GM12878 (cell line): ENCODE measurements at regions not wholly inside any gene's neighbourhood (a gene's known extent, or its start where the extent isn't known, plus 50 kb on each side); places are given as distances from the start of the nearest gene placed in this dataset.

ENCODE experiments used
- ATAC-seq: fragments of 200-7000 bp; cut with Tn5 transposase; 3 replicates; pipeline ENCODE4 v1.9.1; 2020; ENCODE audit warnings: mild to moderate bottlenecking, moderate library complexity
- BruUV-seq: library from RNA; stranded (reverse); fragments of 400-500 nt; replicated peaks from 2 replicates; lab custom pipeline; 2021; lab: Mats Ljungman, UMichigan
- CTCF ChIA-PET: fragments of 300-600 bp; sonication (Branson Sonifier 250); formaldehyde crosslinking; extraction: SDS; loops from one replicate; lab custom pipeline; 2021; ENCODE audit warnings: inconsistent platforms; lab: Yijun Ruan, JAX
- POLR2A ChIA-PET: fragments of 350-600 bp; formaldehyde crosslinking; extraction: SDS; loops from one replicate; lab custom pipeline; 2021; ENCODE audit warnings: inconsistent platforms; lab: Charles Lee
- RAD21 ChIA-PET: fragments of 300-600 bp; sonication (Branson Sonifier 250); formaldehyde crosslinking; loops from one replicate; lab custom pipeline; 2023; ENCODE audit warnings: antibody characterized with exemption; ENCODE audit not compliant: unreplicated experiment; lab: Charles Lee
- SMC1A ChIA-PET: fragments of 300-600 bp; sonication (Branson Sonifier 250); formaldehyde crosslinking; loops from one replicate; lab custom pipeline; 2023; ENCODE audit not compliant: unreplicated experiment, uncharacterized antibody; lab: Charles Lee
- DNase-seq: peaks from one replicate; pipeline ENCODE4 v3.0.0-alpha.2; 2011; ENCODE audit warnings: low read depth, low spot score
- FAIRE-seq: peaks from 3 replicates; lab custom pipeline; 2011; peaks lifted over from hg19 to GRCh38; lab: Jason Lieb, UNC
- H2AFZ ChIP-seq: 2 replicates; pipeline ENCODE4 v1.6.0; 2011; ENCODE audit warnings: low read depth, low read length, control low read depth; ENCODE audit not compliant: control insufficient read depth
- H3K27ac ChIP-seq: 2 replicates; pipeline ENCODE4 v1.5.1; 2011; ENCODE audit warnings: control low read depth; ENCODE audit not compliant: control insufficient read depth, insufficient read depth
- H3K27me3 ChIP-seq, 2 experiments: replicated peaks in 1 of 2; 2 replicates each; pipeline versions ENCODE4 v1.6.0 to v1.6.1; 2011; ENCODE audit warnings: low read length in 1 of 2; ENCODE audit not compliant: control insufficient read depth in 2 of 2, insufficient read depth in 2 of 2
- H3K36me3 ChIP-seq, 2 experiments: 2 replicates each; pipeline ENCODE4 v1.5.1; 2011; ENCODE audit warnings: low read length in 1 of 2; ENCODE audit not compliant: control insufficient read depth in 2 of 2, insufficient read depth in 2 of 2
- H3K4me1 ChIP-seq: 2 replicates; pipeline ENCODE4 v1.6.1; 2011; ENCODE audit warnings: mild to moderate bottlenecking, low read length, moderate library complexity, mixed read lengths; ENCODE audit not compliant: control insufficient read depth, insufficient read depth
- H3K4me2 ChIP-seq: 2 replicates; pipeline ENCODE4 v1.6.0; 2011; ENCODE audit warnings: control low read depth; ENCODE audit not compliant: control insufficient read depth, insufficient read depth
- H3K4me3 ChIP-seq: fragments of 200-600 bp; sonication (generic); 2 replicates; pipeline ENCODE4 v1.5.1; 2016
- H3K79me2 ChIP-seq: 2 replicates; pipeline ENCODE4 v1.6.0; 2011; ENCODE audit warnings: low read length; ENCODE audit not compliant: control insufficient read depth, insufficient read depth
- H3K9ac ChIP-seq: 2 replicates; pipeline ENCODE4 v1.8.0; 2011; ENCODE audit warnings: low read length, control low read depth, mixed read lengths; ENCODE audit not compliant: control insufficient read depth, insufficient read depth
- H3K9me3 ChIP-seq: replicated peaks from 3 replicates; pipeline ENCODE4 v1.5.1; 2011; ENCODE audit warnings: mild to moderate bottlenecking, low read length; ENCODE audit not compliant: control insufficient read depth, insufficient read depth
- H4K20me1 ChIP-seq: 2 replicates; pipeline ENCODE4 v1.6.0; 2011; ENCODE audit not compliant: control insufficient read depth, insufficient read depth
- EED ChIP-seq: sonication (generic); IDR thresholded peaks from 2 replicates; pipeline ENCODE4 v1.6.1; 2016; ENCODE audit warnings: antibody characterized with exemption, low read depth
- ELK1 ChIP-seq: IDR thresholded peaks from 2 replicates; pipeline ENCODE4 v1.6.1; 2012; ENCODE audit warnings: low read depth, low read length, improper control_type of control experiment
- IRF5 ChIP-seq: fragments of 450-650 bp; IDR thresholded peaks from 2 replicates; pipeline ENCODE4 v1.6.1; 2017; ENCODE audit warnings: borderline replicate concordance
- MLLT1 ChIP-seq: fragments of 450-650 bp; IDR thresholded peaks from 2 replicates; pipeline ENCODE4 v1.6.1; 2016; ENCODE audit warnings: mild to moderate bottlenecking
- NKRF ChIP-seq: fragments of 450-650 bp; conservative IDR thresholded peaks from 2 replicates; pipeline ENCODE4 v1.6.1; 2017; ENCODE audit warnings: mild to moderate bottlenecking, moderate library complexity
- RFX5 ChIP-seq: IDR thresholded peaks from 2 replicates; pipeline ENCODE4 v1.6.1; 2011; ENCODE audit warnings: low read depth, low read length, improper control_type of control experiment
- ZNF24 ChIP-seq: fragments of 450-650 bp; IDR thresholded peaks from 2 replicates; pipeline ENCODE4 v1.6.1; 2017; ENCODE audit warnings: antibody characterized with exemption, mild to moderate bottlenecking
- WGBS: methylation state at CpG from one replicate; pipeline ENCODE4 v1.1.6; 2016; ENCODE audit warnings: low lambda C conversion rate; ENCODE audit not compliant: insufficient replicate concordance, insufficient coverage; ENCODE audit errors: missing lambda C conversion rate; 5-methylcytosine and 5-hydroxymethylcytosine counted together
- in situ Hi-C: fragments of 300-500 bp; cut with MboI; formaldehyde crosslinking; loops from 9 replicates; pipeline ENCODE4 v1.14.3; 2018; ENCODE audit warnings: mixed read lengths
- intact Hi-C: fragments of 100-400 bp; cut with micrococcal nuclease; formaldehyde crosslinking; loops from one replicate; pipeline ENCODE4 v1.14.2; 2022; ENCODE audit not compliant: unreplicated experiment

GRCh38 chr16:49081554-49081953 lies 200.1 kb downstream of the CBLN1 start:
- Histone ChIP-seq H3K9me3 (no peaks in the 10 kb centered on the region; the same call in 2 of the 3 replicates), H3K79me2 (no peaks in the 10 kb centered on the region), H3K4me1 (no peaks in the 10 kb centered on the region), H3K4me2 (no peak overlapping the region), H2AFZ (no peak overlapping the region), H3K27ac (no peak overlapping the region), H4K20me1 (no peaks in the 10 kb centered on the region), H3K27me3 (no peaks in the 10 kb centered on the region), H3K9ac (no peak overlapping the region), H3K4me3 (no peak overlapping the region), H3K36me3 (no peaks in the 10 kb centered on the region)
- SMC1A ChIA-PET: no interaction called here
- RAD21 ChIA-PET: no interaction called here
- no peak for FAIRE-seq
- no peak for DNase-seq
- POLR2A ChIA-PET: no interaction called here
- 10% methylated on average over 3 of the region's 3 CpGs for WGBS
- intact Hi-C loops (no loop called here), in situ Hi-C loops (no loop called here)
- ATAC-seq: no peak
- CTCF ChIA-PET: no interaction called here
- TF ChIP-seq NKRF (no peak), ELK1 (no peak), EED (no peak), ZNF24 (no peak), RFX5 (no peak), MLLT1 (no peak), IRF5 (no peak)
- BruUV-seq: no TSS peak
